GM19240 (cell line): ENCODE measurements at regions not wholly inside any gene's neighbourhood (a gene's known extent, or its start where the extent isn't known, plus 50 kb on each side); places are given as distances from the start of the nearest gene placed in this dataset.
"Not testable (repeated sequence)": the region's sequence is repeated elsewhere in the genome, so short reads cannot be mapped to it uniquely, and the experiment has no call there.

Source experiments
- DNase-seq: peaks from one replicate; pipeline ENCODE4 v3.0.0; 2011; ENCODE audit warnings: low spot score; ENCODE audit not compliant: insufficient read length

GRCh38 chr3:101141135-101141534 is 147.9 kb upstream of the ABI3BP start:
- no peak for DNase-seq

GRCh38 chr3:101138817-101139216 is 145.6 kb upstream of the ABI3BP start:
- DNase-seq = no peak

- no peak for DNase-seq
These were observed 141.1 kb upstream of the ABI3BP start for GRCh38 chr3:101134331-101134730.

- no peak for DNase-seq
These were observed 140.4 kb upstream of the ABI3BP start for GRCh38 chr3:101133652-101134051.

- DNase-seq = not testable (repeated sequence)
These were observed 140.0 kb upstream of the ABI3BP start for GRCh38 chr3:101133197-101133596.

GRCh38 chr3:101131767-101132166 is 138.5 kb upstream of the ABI3BP start:
- DNase-seq = no peak

- no peak for DNase-seq
These were observed 135.6 kb upstream of the ABI3BP start for GRCh38 chr3:101128786-101129185.

GRCh38 chr3:101128001-101128400 is 134.8 kb upstream of the ABI3BP start:
- DNase-seq = no peak

GRCh38 chr3:101124125-101124524 is 130.9 kb upstream of the ABI3BP start:
- no peak for DNase-seq

- DNase-seq = no peak
These were observed 129.9 kb upstream of the ABI3BP start for GRCh38 chr3:101123081-101123480.

GRCh38 chr3:101122681-101123080 is 129.5 kb upstream of the ABI3BP start:
- DNase-seq = no peak

GRCh38 chr3:101120039-101120438 is 126.8 kb upstream of the ABI3BP start:
- no peak for DNase-seq

GRCh38 chr3:101119535-101119934 is 126.3 kb upstream of the ABI3BP start:
- no peak for DNase-seq

- DNase-seq = no peak
These were observed 124.8 kb upstream of the ABI3BP start for GRCh38 chr3:101117980-101118379.

GRCh38 chr3:101117465-101117864 is 124.2 kb upstream of the ABI3BP start:
- no peak for DNase-seq

- not testable (repeated sequence) for DNase-seq
These were observed 117.1 kb upstream of the ABI3BP start for GRCh38 chr3:101110295-101110694.

- no peak for DNase-seq
These were observed 111.1 kb upstream of the ABI3BP start for GRCh38 chr3:101104321-101104720.

- DNase-seq = no peak
These were observed 109.6 kb upstream of the ABI3BP start for GRCh38 chr3:101102678-101103296.

GRCh38 chr3:101100361-101101009 is 107.3 kb upstream of the ABI3BP start:
- no peak for DNase-seq

- no peak for DNase-seq
These were observed 106.6 kb upstream of the ABI3BP start for GRCh38 chr3:101099791-101100190.

GRCh38 chr3:101096444-101096843 is 103.2 kb upstream of the ABI3BP start:
- DNase-seq = no peak

GRCh38 chr3:101095693-101096430 is 102.6 kb upstream of the ABI3BP start:
- no peak for DNase-seq

- DNase-seq = no peak
These were observed 98.3 kb upstream of the ABI3BP start for GRCh38 chr3:101091489-101091888.
